IPS-20b (cell line): ENCODE measurements at regions not wholly inside any gene's neighbourhood (a gene's known extent, or its start where the extent isn't known, plus 50 kb on each side); places are given as distances from the start of the nearest gene placed in this dataset.
"Not testable (repeated sequence)": the region's sequence is repeated elsewhere in the genome, so short reads cannot be mapped to it uniquely, and the experiment has no call there.

Experiments
- H3K27ac ChIP-seq: one replicate; pipeline ENCODE4 v1.5.1; 2013; ENCODE audit warnings: low read length
- H3K27me3 ChIP-seq: 2 replicates; pipeline ENCODE4 v1.6.1; 2013; ENCODE audit warnings: mild to moderate bottlenecking, low read length, inconsistent platforms; ENCODE audit not compliant: insufficient read depth
- H3K36me3 ChIP-seq: 2 replicates; pipeline ENCODE4 v1.6.1; 2013; ENCODE audit warnings: low read depth, mild to moderate bottlenecking, inconsistent platforms, low read length, moderate library complexity; ENCODE audit not compliant: insufficient read depth
- H3K4me1 ChIP-seq: 2 replicates; pipeline ENCODE4 v1.6.1; 2013; ENCODE audit warnings: mild to moderate bottlenecking, control low read depth, inconsistent platforms, low read length, moderate library complexity; ENCODE audit not compliant: insufficient read depth
- H3K4me3 ChIP-seq: 2 replicates; pipeline ENCODE4 v1.5.1; 2013; ENCODE audit warnings: mild to moderate bottlenecking, low read length, inconsistent platforms
- H3K9ac ChIP-seq: 2 replicates; pipeline ENCODE4 v1.6.1; 2013; ENCODE audit warnings: low read depth, mild to moderate bottlenecking, inconsistent platforms, low read length, moderate library complexity
- H3K9me3 ChIP-seq: 2 replicates; pipeline ENCODE4 v1.6.1; 2013; ENCODE audit warnings: mild to moderate bottlenecking, low read depth, low read length, inconsistent platforms; ENCODE audit not compliant: insufficient read depth

DNA sequence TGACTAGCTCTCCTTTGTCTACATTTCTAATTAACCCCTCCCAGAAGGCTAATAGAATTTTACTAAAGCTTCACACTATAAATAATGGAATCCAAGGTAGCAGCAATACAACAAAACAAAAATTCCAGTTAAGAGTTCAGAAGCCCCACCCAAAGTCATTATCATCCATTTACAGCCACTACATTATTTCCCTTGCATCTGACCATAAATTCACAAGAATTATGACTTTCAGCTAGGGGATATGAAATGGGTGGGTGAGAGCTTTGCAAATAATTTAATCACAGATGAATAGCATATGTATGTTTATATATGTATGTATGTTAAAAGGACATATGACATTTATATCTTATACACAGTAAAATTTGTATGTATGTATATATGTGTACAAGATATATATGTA lies 65.3 kb upstream of the PTGDR start:
- Histone ChIP-seq H3K9ac (no peak overlapping the region), H3K4me1 (no peaks in the 10 kb centered on the region), H3K4me3 (no peak overlapping the region), H3K36me3 (no peaks in the 10 kb centered on the region), H3K9me3 (peaks cover 5% of the 10 kb centered on the region), H3K27ac (no peak overlapping the region), H3K27me3 (no peaks in the 10 kb centered on the region)

- Histone ChIP-seq H3K27ac (no peak overlapping the region), H3K4me1 (no peaks in the 10 kb centered on the region)
Observed at GRCh38 chr14:52190337-52190931, 77.1 kb upstream of the PTGDR start.

DNA sequence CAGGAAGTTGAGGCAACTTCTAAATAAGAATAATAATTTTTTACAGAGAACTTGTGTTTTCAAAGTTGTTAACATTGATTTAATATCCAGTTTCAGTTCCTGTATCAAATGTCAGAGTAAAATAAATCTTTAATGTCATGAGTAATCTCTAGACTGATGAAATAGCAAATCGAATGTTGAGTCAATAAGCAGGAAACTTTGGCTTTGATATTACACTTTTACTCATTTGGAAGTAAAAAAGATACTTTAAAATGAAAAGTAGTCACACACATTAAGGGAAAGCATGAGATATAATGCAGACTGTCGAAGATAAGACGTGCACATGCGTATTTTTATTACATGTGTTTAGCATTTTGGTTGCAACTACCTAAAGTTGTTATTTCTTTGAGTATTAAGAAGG lies 78.2 kb upstream of the PTGDR start:
- H3K27ac ChIP-seq: no peak overlapping the region
- H3K9ac ChIP-seq: no peak overlapping the region
- no peaks in the 10 kb centered on the region for H3K27me3 ChIP-seq
- H3K9me3 ChIP-seq: no peaks in the 10 kb centered on the region
- no peaks in the 10 kb centered on the region for H3K4me1 ChIP-seq
- no peaks in the 10 kb centered on the region for H3K36me3 ChIP-seq
- H3K4me3 ChIP-seq: no peak overlapping the region

More at GRCh38 chr14:52190337-52190931, 77.1 kb upstream of the PTGDR start:
- Histone ChIP-seq H3K36me3 (no peaks in the 10 kb centered on the region), H3K4me3 (no peak overlapping the region), H3K9ac (no peak overlapping the region), H3K27me3 (no peaks in the 10 kb centered on the region), H3K9me3 (peaks cover 3% of the 10 kb centered on the region; the same call in 1 of the 2 replicates)

GRCh38 chr14:52188381-52188780 lies 79.1 kb upstream of the PTGDR start:
- Histone ChIP-seq H3K9ac (no peak overlapping the region), H3K4me1 (no peaks in the 10 kb centered on the region), H3K36me3 (no peaks in the 10 kb centered on the region), H3K27ac (no peak overlapping the region), H3K27me3 (no peaks in the 10 kb centered on the region), H3K4me3 (no peak overlapping the region), H3K9me3 (no peaks in the 10 kb centered on the region)

DNA sequence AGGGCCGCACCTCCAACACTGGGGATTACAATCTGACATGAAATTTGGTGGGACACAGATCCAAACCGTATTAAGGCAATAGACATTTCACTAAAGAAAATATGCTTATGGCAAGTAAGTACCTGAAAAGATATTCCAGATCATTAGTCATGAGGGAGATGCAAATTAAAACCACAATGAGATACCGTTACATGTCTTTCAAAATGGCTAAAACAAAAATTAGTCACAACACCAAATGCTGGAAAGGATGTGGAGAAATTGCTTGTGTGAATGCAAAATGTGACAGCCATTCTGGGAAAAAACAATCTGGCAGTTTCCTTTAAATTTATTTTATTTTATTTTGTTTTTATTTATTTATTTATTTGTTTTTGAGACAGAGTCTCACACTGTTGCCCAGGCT lies 82.3 kb upstream of the PTGDR start:
- H3K4me1 ChIP-seq: no peaks in the 10 kb centered on the region
- no peaks in the 10 kb centered on the region for H3K27me3 ChIP-seq
- H3K36me3 ChIP-seq: no peaks in the 10 kb centered on the region
- H3K9me3 ChIP-seq: peaks cover 12% of the 10 kb centered on the region; the same call in 1 of the 2 replicates
- no peak overlapping the region for H3K4me3 ChIP-seq
- no peak overlapping the region for H3K9ac ChIP-seq
- H3K27ac ChIP-seq: no peak overlapping the region

DNA sequence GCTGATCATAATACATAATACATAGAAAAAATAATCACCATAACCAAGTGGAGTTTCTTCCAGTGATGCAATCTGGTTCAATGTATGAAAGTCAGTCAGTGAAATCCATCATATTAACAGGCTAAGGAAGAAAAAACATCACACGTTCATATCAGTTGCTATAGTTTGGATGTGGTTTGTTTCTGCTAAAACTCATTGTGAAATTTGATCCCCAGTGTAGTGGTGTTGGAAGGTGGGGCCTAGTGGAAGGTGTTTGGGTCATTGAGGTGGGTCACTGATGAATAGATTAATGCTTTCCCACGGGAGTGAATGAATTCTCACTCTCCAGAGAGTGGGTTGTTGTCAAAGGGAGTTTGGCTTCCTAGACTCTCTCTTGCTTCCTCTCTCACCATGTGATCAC lies 84.6 kb upstream of the PTGDR start:
- Histone ChIP-seq H3K27ac (no peak overlapping the region), H3K9ac (no peak overlapping the region), H3K36me3 (no peaks in the 10 kb centered on the region), H3K9me3 (peaks cover 12% of the 10 kb centered on the region; the same call in 1 of the 2 replicates), H3K27me3 (no peaks in the 10 kb centered on the region), H3K4me3 (no peak overlapping the region), H3K4me1 (no peaks in the 10 kb centered on the region)

DNA sequence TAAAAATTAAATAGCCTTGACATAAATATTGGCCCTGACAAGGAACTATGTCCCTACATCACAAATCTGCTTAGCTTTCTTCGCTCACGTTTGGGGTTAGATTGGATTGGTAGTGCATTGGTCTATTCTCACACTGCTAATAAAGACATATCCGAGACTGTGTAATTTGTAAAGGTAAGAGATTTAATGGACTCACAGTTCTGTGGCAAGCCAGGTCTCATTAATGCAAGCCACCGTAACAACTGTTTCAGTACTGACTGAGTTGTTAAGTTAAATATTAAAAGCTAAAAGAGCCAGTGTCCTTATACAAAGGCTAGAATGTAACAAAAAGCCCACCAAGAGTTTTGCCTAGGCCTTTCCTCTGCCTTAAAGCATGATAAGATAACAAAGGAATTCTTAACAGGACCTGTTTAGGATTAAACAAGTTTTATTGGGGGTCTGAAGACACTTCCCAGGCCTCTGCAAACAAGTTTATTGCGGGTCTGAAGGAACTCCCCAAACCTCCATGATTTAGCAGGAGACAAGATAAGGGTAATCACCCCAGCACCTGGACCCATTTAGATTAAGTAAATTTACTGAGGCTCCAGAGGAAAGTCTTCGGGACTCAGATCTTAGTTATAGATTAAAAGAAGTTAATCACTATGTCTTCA lies 88.2 kb upstream of the PTGDR start:
- Histone ChIP-seq H3K4me3 (no peak overlapping the region), H3K9me3 (peaks cover 20% of the 10 kb centered on the region), H3K9ac (no peak overlapping the region), H3K27ac (no peak overlapping the region), H3K36me3 (no peaks in the 10 kb centered on the region), H3K27me3 (no peaks in the 10 kb centered on the region), H3K4me1 (no peaks in the 10 kb centered on the region)

DNA sequence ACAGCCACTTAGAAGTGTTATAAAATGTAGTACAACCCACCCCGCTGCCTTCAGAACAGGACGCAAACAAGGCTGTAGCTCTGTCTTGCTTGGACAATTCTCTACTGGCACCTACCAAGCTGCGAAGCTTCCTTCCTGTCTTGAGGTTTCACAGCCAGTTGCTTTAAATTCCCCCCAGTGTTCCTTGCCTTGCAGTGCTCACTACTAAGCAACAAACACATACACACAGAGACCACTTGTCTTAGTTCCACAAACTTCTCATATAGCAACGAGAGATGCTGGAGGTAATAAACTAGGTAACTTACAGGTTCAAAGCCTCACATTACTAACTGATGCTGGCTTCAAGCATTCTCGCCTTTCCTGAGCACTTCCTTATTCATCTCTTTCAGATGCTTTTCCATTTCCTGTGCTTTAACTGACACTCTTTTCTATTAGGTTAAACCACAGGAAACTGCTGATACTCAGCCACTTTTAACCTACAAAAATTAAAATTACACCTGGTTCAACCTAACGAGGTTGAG lies 91.5 kb upstream of the PTGDR start:
- no peak overlapping the region for H3K27ac ChIP-seq
- H3K9me3 ChIP-seq: peaks cover 37% of the 10 kb centered on the region
- H3K36me3 ChIP-seq: no peaks in the 10 kb centered on the region
- no peaks in the 10 kb centered on the region for H3K4me1 ChIP-seq
- H3K27me3 ChIP-seq: no peaks in the 10 kb centered on the region
- H3K9ac ChIP-seq: no peak overlapping the region
- no peak overlapping the region for H3K4me3 ChIP-seq

DNA sequence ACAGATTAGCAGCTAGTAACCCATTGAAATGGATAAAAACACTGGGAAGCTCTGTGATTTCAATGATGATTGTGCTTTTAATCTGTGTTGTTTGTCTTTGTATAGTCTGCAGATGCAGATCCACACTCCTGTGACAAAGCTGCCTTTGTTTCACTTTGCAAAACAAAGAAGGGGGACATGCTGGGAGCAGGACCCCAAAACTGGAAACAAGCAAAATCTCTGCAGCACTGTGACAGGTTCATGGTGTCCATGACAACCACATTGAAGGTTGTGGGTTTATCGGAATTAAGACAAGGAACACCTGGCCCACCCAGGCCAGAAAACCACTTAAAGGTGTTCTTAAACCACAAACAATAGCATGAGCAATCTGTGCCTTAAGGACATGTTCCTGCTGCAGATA lies 95.6 kb upstream of the PTGDR start:
- not testable (repeated sequence) for H3K36me3 ChIP-seq, H3K4me3 ChIP-seq, H3K4me1 ChIP-seq, H3K27me3 ChIP-seq, H3K27ac ChIP-seq, H3K9ac ChIP-seq
- peaks cover 39% of the 10 kb centered on the region for H3K9me3 ChIP-seq

DNA sequence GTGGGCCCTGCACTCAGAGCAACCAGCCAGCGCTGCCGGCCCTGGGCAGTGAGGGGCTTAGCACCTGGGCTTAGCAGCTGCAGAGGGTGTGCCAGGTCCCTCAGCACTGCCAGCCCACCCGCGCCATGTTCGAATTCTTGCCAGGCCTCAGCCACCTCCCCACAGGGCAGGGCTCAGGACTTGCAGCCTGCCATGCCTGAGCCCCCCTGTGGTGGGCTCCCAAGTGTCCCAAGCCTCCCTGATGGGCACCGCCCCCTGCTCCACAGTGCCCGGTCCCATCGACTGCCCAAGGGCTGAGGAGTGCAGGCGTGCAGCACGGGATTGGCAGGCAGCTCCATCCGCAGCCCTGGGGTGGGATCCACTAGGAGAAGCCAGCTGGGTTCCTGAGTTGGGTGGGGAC lies 98.0 kb upstream of the NID2 start:
- H3K4me3 ChIP-seq: no peak overlapping the region
- H3K27ac ChIP-seq: no peak overlapping the region
- no peak overlapping the region for H3K9ac ChIP-seq
- no peaks in the 10 kb centered on the region for H3K36me3 ChIP-seq
- H3K27me3 ChIP-seq: no peaks in the 10 kb centered on the region
- H3K9me3 ChIP-seq: peaks cover 17% of the 10 kb centered on the region; the same call in 1 of the 2 replicates
- H3K4me1 ChIP-seq: no peaks in the 10 kb centered on the region

GRCh38 chr14:52155651-52156213 lies 86.9 kb upstream of the NID2 start:
- Histone ChIP-seq H3K4me3 (no peak overlapping the region), H3K27me3 (no peaks in the 10 kb centered on the region), H3K9ac (no peak overlapping the region), H3K9me3 (no peaks in the 10 kb centered on the region), H3K36me3 (no peaks in the 10 kb centered on the region), H3K27ac (no peak overlapping the region), H3K4me1 (no peaks in the 10 kb centered on the region)
